ENCODE measurements at regions not wholly inside any gene's neighbourhood (a gene's known extent, or its start where the extent isn't known, plus 50 kb on each side); places are given as distances from the start of the nearest gene placed in this dataset.

- no peak for DNase-seq (ENCODE audit: low read depth in 2 of 2)
These were observed 285.6 kb downstream of the ETS1 start for GRCh38 chr11:128301756-128302155.

DNA sequence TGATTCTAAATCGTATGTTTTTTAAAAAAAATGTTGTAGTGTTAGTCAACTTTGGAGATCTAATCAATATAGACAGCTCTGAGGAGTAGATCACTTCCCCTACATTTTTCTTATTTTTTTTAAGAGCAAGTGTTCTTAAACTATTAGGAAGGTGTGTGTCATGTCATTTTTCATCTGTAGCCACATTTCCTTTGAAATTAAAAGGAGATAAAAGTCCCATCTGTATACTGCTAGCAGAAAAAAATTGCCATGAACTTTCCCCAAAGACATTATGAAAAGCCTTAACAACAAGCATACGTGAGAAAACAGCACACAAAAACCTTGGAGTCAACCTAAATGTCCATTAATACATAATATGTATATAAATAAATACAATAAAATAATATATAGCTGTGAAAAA lies 286.6 kb downstream of the ETS1 start:
- no peak for DNase-seq (ENCODE audit: low read depth in 2 of 2)

DNA sequence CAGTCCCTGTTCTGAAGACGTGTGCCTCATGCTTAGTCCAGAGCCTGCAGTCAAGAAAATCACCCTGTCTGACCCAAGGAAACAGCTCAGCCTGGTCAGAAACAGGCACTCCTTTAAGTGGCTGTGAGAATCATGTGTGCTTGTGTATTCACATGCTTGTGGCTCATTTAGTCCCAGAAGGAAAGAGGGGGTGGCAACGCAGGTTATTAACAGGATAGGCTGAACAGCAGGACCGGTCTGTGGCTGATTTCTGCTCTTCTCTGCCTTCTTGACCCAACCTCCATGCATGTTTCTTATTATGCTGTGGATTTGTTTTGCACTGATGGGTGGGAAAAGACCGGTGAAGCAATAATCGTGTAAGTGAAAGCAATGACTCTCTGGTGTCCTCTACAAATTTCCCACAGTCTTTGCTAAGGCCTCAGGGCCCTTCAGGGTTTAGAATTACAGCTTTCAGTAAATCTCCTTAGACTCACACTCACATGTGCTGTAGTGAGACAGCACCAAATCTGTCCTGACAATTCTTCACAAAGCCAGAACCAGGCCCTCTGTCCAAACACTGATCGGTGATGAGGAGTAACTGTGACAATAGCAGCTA lies 288.1 kb downstream of the ETS1 start:
- DNase-seq (ENCODE audit: low read depth in 2 of 2) = no peak

DNA sequence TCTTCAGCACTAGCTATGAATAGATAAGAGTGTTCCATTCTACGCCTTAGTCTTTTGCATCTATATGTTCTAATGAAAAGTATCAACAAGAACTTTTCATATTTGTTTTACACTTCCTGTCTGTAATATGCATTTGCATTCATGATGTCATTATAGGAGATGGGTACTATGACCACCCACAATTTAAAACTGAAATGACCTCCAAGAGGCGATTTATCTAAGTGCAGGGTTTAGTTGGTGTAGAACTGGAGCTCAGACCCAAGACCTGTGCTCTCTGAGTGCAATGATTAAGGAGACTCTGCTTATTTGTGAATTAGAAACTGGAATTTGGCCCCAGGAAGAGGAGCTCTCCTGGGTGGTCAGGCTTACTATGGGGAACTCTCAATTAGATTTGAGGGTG lies 289.1 kb downstream of the ETS1 start:
- DNase-seq (ENCODE audit: low read depth in 2 of 2) = no peak

DNA sequence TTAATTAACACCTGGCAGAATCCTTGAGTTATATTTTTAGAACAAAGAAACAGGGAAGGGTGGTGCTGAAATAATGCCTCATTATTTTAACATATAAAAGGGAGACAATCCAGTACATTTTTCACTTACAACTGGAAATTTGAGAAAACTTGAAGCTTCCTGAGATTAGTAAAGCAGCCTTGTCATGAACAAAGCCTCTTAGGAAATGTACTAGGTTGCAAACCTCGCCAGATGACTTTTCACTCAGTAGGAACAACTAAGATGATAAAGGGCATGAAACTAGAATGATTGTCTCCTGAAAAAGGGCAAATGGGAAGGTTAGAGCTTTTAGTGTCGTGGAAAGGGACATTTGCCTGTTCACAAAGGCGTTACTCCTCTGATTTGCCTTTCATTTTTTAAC lies 289.6 kb downstream of the ETS1 start:
- no peak for DNase-seq (ENCODE audit: low read depth in 2 of 2)

- DNase-seq (ENCODE audit: low read depth in 2 of 2) = no peak
These were observed 290.2 kb downstream of the ETS1 start for GRCh38 chr11:128297091-128297651.

DNA sequence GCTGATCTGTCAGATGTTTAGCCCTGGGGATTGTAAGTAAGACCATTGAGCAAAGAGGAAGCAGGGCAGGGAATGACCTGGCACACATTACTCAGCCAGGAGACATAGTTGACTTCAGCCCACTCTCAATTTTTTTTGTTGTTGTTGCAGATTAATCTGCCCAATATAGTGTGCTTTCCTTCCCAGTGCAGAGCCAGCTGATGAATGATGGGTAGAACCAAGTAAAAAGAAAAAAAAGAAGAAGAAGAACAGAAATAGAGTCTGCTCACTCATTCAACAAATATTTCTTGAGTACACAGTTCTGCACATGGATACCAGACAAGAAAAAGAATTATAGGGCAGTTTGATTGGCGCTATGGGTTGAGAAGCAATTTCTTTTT lies 292.7 kb downstream of the ETS1 start:
- DNase-seq (ENCODE audit: low read depth in 2 of 2) = no peak

DNA sequence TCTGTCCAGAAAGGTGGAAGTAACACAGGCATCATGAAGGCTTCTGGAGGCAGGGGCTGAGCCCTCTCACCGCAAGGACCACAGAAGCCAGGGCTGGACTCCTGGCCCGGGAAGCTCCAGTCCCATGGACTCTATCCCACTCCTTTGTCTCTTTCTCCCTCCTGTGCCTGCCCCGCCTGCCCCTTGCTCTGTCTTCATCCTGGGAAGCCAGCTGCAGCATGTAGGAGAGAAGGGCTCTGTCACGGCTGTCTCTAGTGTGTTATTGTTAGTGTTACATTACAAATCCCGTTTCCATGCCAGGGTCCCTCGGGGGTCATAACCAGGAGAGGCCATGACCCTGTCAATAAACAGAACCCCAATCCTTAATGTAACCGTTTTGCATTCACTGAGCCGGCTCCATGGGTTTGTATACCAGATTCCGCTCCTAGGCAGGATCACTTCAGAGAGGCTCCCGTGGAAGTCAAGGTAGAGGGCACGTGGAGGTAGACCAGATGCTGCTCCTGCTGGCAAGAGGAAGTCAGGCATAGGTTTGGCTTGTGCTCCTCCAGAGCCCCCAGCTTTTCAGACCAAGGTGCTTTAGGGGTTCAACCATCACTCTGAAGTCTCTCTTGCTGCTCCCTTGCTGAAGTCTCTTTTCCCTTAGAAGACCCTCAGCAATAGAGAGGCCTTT lies 293.2 kb downstream of the ETS1 start:
- DNase-seq (ENCODE audit: low read depth in 2 of 2) = no peak

- DNase-seq (ENCODE audit: low read depth in 2 of 2) = peak in 1 of 2 donors; percentile 28
These were observed 295.5 kb downstream of the ETS1 start for GRCh38 chr11:128291835-128292234.

DNA sequence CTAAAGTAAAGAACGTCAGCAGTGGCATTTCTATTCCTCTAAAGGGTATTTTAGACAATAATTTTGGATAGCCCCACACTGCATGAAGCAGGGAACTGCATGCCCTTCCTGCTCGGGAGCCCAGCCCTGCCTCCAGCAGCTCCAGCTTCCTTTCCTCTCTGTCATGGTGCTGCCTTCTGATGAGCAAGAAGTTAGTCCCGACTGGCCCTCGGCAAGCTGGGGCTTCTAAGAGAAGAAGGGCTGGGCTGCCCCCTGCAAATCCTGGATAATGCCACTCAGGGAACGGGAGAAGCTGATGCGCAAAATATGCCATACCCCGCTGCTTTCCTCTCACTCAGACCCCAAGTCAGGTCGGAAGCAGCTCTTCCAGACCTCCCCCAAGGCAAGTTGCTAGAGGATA lies 296.4 kb downstream of the ETS1 start:
- DNase-seq (ENCODE audit: low read depth in 2 of 2) = no peak

- DNase-seq (ENCODE audit: low read depth in 2 of 2) = peak; percentile 29 to 40
These were observed 297.1 kb downstream of the ETS1 start for GRCh38 chr11:128290106-128290840.

DNA sequence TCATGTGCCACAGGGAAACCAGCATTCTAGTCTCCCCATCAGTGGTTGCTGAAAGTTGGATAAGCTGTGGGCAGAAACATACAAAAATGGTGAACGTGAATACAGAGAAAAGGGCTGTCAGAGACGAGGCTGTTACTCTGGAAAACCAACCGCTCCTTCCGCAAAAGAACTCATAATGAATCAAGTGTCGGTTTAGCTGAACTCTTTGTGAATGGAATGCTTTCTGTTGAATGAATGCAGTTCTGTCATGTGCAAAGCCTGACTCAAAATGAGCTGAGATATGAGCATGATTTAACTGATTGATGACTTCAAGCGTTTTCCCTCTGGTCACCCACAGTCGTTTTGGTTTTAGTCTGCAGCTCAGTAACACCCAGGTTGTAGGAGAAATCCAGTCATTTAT lies 298.3 kb downstream of the ETS1 start:
- DNase-seq (ENCODE audit: low read depth in 2 of 2) = no peak

DNA sequence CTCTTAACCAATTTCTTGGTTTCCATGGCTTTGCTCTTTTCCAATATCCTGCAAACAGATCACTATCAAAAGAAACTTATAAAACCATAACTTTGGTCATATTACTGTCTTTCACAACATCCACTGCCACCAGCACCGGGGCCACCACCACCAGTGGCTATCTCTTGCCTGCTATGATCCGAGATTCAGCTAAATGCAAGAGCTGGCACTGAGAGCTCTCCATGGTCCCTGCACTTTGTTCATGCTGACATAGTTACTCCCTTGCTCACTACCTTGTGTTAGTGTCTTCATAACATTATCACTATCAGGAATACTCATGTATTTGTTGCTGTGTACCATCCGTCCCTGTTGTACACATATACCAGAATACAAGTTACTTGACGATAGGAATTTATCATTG lies 299.0 kb downstream of the ETS1 start:
- DNase-seq (ENCODE audit: low read depth in 2 of 2) = no peak

- no peak for DNase-seq (ENCODE audit: low read depth in 2 of 2)
These were observed 302.0 kb downstream of the ETS1 start for GRCh38 chr11:128285321-128285720.

DNA sequence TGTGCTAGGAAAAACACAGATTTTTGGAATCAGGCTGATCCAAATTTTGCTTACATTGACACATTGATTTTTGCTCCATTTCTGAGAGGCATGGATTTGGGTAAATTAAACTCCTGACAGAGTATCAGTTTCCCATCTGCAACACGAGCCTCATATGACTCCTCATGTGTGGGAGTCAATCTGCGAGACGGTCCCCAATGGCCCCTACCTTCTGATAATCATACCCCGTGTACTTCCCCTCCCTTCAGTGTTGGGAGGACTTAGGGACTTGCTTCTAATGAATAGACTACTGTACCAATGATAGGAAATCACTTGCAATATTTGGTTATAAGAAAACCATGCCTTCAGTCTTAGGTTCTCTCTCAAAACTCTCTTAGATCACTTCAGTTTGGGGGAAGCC lies 302.7 kb downstream of the ETS1 start:
- no peak for DNase-seq (ENCODE audit: low read depth in 2 of 2)

DNA sequence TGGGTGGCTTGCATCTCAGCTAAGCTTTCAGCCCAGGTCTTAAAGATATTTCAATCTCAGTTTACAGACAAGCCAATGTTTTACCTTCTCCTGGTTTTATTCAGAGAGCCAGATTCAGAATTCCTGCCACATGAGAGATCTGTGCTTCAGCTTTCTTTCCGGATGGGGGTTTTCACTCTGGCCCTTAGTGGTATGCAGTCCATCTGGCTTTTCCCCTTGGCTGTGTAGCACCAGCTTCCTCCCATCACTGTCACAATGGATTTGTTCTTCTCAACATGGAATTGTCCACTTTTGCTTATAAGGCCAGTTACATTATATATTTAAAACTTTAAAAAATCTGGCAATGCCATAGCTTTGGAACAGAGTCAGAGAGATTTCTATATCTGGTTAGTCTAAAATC lies 303.9 kb downstream of the ETS1 start:
- no peak for DNase-seq (ENCODE audit: low read depth in 2 of 2)

GRCh38 chr11:128282053-128282452 lies 305.3 kb downstream of the ETS1 start:
- no peak for DNase-seq (ENCODE audit: low read depth in 2 of 2)

- no peak for DNase-seq (ENCODE audit: low read depth in 2 of 2)
These were observed 307.5 kb downstream of the ETS1 start for GRCh38 chr11:128279866-128280265.

GRCh38 chr11:128273736-128274135 lies 313.6 kb downstream of the ETS1 start:
- DNase-seq (ENCODE audit: low read depth in 2 of 2) = no peak

DNA sequence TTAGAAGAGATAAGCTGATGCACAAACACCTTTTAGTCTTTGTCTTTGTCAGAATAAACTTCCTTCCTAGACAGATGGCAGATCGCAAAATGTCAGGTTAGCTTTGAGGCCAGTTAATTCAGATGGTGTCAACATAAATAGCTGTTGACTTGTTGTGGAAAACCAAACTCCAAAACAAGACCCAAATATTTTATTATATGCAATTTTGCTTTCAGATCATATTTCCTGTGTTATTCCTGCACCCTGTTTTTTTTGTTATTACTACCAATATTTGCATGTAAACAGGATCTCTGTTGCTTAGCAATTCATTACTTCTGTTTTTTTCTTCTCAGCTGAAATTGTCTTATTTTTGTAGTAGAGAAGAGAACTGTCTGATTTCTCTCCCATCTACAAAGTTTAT lies 316.0 kb downstream of the ETS1 start:
- DNase-seq (ENCODE audit: low read depth in 2 of 2) = no peak

- DNase-seq (ENCODE audit: low read depth in 2 of 2) = no peak
These were observed 317.9 kb downstream of the ETS1 start for GRCh38 chr11:128269466-128269865.

- no peak for DNase-seq (ENCODE audit: low read depth in 2 of 2)
These were observed 320.5 kb downstream of the ETS1 start for GRCh38 chr11:128266893-128267292.
